Upper lobe of right lung (tissue), 1 donor: ENCODE measurements at regions not wholly inside any gene's neighbourhood (a gene's known extent, or its start where the extent isn't known, plus 50 kb on each side); places are given as distances from the start of the nearest gene placed in this dataset.

Source experiments
- ATAC-seq: fragments of 200-7000 bp; cut with Tn5 transposase; one replicate; pipeline ENCODE4 v1.9.1; 2020; ENCODE audit warnings: mild to moderate bottlenecking, moderate library complexity
- DNase-seq: peaks from one replicate; pipeline ENCODE4 v3.0.0-alpha.2; 2020
- H3K27ac ChIP-seq: fragments of 200-600 bp; one replicate; pipeline ENCODE4 v1.8.0; 2022
- H3K27me3 ChIP-seq: fragments of 200-600 bp; one replicate; pipeline ENCODE4 v1.8.0; 2022; ENCODE audit warnings: mild to moderate bottlenecking
- H3K36me3 ChIP-seq: fragments of 200-600 bp; one replicate; pipeline ENCODE4 v1.8.0; 2022
- H3K4me1 ChIP-seq: fragments of 200-600 bp; one replicate; pipeline ENCODE4 v1.8.0; 2022
- H3K4me3 ChIP-seq: fragments of 200-600 bp; one replicate; pipeline ENCODE4 v1.8.0; 2022; ENCODE audit warnings: mild to moderate bottlenecking
- H3K9me3 ChIP-seq: fragments of 200-600 bp; one replicate; pipeline ENCODE4 v1.8.0; 2022
- CTCF ChIP-seq: fragments of 200-600 bp; IDR thresholded peaks from one replicate; pipeline ENCODE4 v1.8.0; 2022; ENCODE audit warnings: antibody characterized with exemption
- intact Hi-C: fragments of 100-400 bp; cut with DNase I; formaldehyde crosslinking; loops from one replicate; pipeline ENCODE4 v1.11.0; 2022
- donor health status: DM: no; HTN: yes; CAD: no; lungs with severe emphysema.

DNA sequence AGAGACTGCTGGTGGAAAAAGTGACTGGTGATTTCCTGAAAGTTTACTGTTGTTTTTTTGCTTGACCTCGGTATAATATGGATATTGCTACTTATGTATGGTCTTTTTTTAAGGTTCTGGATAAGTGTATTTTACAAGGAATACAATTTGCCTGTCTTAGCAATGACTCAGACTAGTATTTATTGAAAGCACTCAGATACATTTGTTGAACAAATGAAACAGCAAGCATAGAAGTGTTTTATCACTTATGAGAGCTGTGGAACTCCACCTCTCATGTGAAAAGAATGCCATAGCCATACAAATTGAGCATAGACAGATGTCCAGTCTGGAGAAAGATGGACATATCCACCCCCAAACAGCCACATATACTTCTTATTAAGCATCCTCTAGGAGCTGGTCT is 340.4 kb upstream of the FBXO33 start:
- intact Hi-C loops: no loop called here
- no peaks in the 10 kb centered on the region for H3K4me1 ChIP-seq
- H3K9me3 ChIP-seq: no peaks in the 10 kb centered on the region
- no peak overlapping the region for H3K4me3 ChIP-seq
- no peak for DNase-seq
- no peak for TF ChIP-seq CTCF
- no peak for ATAC-seq
- H3K27ac ChIP-seq: no peak overlapping the region
- H3K36me3 ChIP-seq: no peaks in the 10 kb centered on the region
- no peaks in the 10 kb centered on the region for H3K27me3 ChIP-seq

GRCh38 chr14:39768589-39768988 is 336.4 kb upstream of the FBXO33 start:
- no peaks in the 10 kb centered on the region for H3K27me3 ChIP-seq
- ATAC-seq: no peak
- no peak for DNase-seq
- no peak overlapping the region for H3K4me3 ChIP-seq
- intact Hi-C loops: no loop called here
- H3K36me3 ChIP-seq: no peaks in the 10 kb centered on the region
- no peaks in the 10 kb centered on the region for H3K9me3 ChIP-seq
- TF ChIP-seq CTCF: no peak
- H3K27ac ChIP-seq: no peak overlapping the region
- no peaks in the 10 kb centered on the region for H3K4me1 ChIP-seq

- Histone ChIP-seq H3K27ac (no peak overlapping the region), H3K4me3 (no peak overlapping the region), H3K27me3 (no peaks in the 10 kb centered on the region), H3K9me3 (no peaks in the 10 kb centered on the region), H3K36me3 (no peaks in the 10 kb centered on the region), H3K4me1 (no peaks in the 10 kb centered on the region)
- TF ChIP-seq CTCF: no peak
- DNase-seq: no peak
- intact Hi-C loops: no loop called here
- ATAC-seq: no peak
Observed at GRCh38 chr14:39766397-39767000, 334.3 kb upstream of the FBXO33 start.

GRCh38 chr14:39765676-39766075 is 333.4 kb upstream of the FBXO33 start:
- Histone ChIP-seq H3K27ac (no peak overlapping the region), H3K9me3 (no peaks in the 10 kb centered on the region), H3K4me1 (no peaks in the 10 kb centered on the region), H3K27me3 (no peaks in the 10 kb centered on the region), H3K4me3 (no peak overlapping the region), H3K36me3 (no peaks in the 10 kb centered on the region)
- DNase-seq (no peak), ATAC-seq (no peak)
- intact Hi-C loops: no loop called here
- TF ChIP-seq CTCF: no peak

DNA sequence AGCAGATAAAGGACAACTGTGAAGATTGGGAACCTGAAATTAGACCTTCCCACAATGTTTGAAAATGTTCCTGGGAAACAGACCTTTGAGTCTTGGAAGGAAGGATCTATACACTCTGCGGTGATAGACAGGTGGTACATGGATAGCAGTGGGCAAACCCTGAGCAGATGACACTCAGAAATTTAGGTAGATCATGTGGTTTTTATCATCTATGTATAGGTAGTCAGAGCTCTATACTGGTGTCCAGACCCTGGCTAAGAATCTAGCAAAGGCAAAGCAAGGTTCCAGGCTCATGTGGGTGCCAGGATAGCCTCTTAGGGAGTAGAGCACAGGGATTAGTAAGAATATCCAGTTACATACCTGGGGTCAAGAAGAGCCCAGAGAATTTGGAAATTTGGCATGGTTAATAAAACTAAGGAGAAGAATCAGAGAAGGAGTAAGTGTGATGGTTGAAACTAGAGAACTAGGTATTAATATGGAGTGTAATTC is 331.2 kb upstream of the FBXO33 start:
- ATAC-seq (no peak), DNase-seq (no peak)
- Histone ChIP-seq H3K27me3 (no peaks in the 10 kb centered on the region), H3K9me3 (no peaks in the 10 kb centered on the region), H3K27ac (no peak overlapping the region), H3K36me3 (no peaks in the 10 kb centered on the region), H3K4me1 (no peaks in the 10 kb centered on the region), H3K4me3 (no peak overlapping the region)
- intact Hi-C loops: no loop called here
- TF ChIP-seq CTCF: no peak
